AG09309 (cell line): ENCODE measurements at regions not wholly inside any gene's neighbourhood (a gene's known extent, or its start where the extent isn't known, plus 50 kb on each side); places are given as distances from the start of the nearest gene placed in this dataset.

Source experiments
- DNase-seq: peaks from one replicate; pipeline ENCODE4 v3.0.0-alpha.2; 2010; ENCODE audit warnings: low read depth
- H3K4me3 ChIP-seq: 2 replicates; pipeline ENCODE4 v1.5.1; 2011; ENCODE audit warnings: mild to moderate bottlenecking, low read depth, low read length, moderate library complexity; ENCODE audit not compliant: control insufficient read depth
- TF ChIP-seq, protein P1 (sequence below): IDR thresholded peaks from 2 replicates; pipeline ENCODE4 v1.5.1; 2011; ENCODE audit warnings: mild to moderate bottlenecking, low read depth, low read length, inconsistent platforms; ENCODE audit not compliant: insufficient read depth, control insufficient read depth; ENCODE audit errors: missing control alignments

DNA sequence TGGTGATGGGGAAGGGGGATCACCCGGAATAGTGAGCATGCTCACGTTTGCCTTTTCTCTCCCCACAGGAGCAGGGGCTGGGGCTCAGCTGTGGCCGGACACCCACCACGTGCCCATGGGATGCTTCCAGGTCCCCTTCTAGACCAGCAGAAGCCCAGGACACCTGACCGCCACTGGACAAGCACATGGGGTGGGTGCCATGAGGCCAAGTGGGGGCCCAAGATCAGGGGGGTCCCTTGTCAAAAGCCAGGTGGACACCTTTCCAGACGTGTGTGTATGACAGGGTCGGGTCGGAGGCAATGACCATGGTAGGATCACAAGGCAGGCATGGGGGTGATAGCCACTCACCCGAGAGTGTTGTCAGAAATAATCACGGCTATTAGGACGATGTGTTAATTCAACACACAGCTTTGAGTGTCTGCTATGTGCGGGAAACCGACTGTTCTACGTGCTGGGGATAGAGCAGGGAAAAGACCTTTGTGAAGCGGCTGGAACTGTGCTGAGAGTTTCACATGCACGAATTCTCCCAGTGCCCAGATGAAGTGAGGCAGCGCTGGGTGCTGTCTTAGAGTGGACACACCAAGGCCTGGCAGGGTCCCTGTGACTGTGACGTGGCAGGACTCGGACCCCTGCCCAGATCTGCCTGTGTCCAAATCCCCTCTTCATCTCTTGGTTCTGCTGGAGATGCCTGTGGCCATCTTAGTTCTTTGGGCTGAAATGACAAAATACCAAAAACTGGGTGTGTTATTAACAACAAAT, 244.7 kb downstream of the NDUFA10 start:
- no peak overlapping the region for H3K4me3 ChIP-seq
- DNase-seq = no peak
- TF ChIP-seq, protein P1, sequence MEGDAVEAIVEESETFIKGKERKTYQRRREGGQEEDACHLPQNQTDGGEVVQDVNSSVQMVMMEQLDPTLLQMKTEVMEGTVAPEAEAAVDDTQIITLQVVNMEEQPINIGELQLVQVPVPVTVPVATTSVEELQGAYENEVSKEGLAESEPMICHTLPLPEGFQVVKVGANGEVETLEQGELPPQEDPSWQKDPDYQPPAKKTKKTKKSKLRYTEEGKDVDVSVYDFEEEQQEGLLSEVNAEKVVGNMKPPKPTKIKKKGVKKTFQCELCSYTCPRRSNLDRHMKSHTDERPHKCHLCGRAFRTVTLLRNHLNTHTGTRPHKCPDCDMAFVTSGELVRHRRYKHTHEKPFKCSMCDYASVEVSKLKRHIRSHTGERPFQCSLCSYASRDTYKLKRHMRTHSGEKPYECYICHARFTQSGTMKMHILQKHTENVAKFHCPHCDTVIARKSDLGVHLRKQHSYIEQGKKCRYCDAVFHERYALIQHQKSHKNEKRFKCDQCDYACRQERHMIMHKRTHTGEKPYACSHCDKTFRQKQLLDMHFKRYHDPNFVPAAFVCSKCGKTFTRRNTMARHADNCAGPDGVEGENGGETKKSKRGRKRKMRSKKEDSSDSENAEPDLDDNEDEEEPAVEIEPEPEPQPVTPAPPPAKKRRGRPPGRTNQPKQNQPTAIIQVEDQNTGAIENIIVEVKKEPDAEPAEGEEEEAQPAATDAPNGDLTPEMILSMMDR = no peak

DNA sequence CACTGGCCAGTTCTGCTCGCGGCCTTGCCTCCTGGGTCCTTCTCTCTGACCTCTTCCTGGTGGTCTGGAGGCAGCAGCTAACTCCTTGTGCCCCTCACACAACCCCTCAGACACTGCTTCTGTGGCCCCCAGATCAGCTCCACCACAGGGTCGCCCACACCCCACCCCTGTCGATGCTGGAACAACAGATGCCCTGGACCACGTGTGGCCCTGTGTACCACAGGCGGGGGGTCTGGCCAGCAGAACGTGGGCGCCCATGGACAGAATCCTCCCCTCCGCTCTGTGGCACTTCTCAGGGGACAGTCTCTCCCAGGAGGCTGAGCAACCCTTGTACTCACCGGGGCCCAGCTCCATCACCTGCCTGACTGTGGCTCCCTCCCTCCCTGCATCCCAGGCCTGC, 245.6 kb downstream of the NDUFA10 start:
- TF ChIP-seq, protein P1 = no peak
- DNase-seq = no peak
- no peak overlapping the region for H3K4me3 ChIP-seq

DNA sequence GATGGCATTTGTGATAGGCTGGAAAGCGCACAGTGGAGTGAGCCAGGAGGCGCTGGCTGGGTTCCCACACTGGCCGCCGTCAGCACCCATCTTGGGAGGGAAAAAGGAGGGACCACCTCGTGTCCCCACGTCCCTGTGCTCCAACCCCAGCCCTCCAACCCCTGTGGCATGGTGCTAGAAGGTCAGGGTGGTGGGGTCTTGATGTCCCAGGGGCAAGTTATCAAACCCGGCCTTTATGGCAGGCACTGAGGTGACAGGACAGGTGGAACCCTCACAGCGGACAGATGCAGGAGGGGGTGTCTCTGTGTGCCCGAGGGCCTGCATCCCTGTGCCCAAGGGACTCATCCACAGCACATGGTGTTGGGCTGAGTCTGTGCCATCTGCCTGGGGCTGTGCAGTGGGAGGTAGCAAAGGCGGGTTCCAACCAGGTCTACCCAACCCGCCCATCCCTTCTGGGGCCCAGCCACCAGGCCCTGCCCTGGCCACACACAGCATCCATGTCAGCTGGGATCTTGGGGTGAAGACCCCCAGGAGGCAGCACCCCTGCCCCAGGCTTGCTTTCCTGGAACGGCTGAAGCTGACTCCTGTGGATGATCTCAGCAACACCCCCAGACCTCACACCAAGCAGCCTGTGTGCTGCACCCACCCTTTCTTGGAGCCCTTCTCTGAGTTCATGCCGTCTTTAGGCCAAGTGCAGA, 246.1 kb downstream of the NDUFA10 start:
- H3K4me3 ChIP-seq = no peak overlapping the region
- DNase-seq = no peak
- TF ChIP-seq, protein P1 = no peak

DNA sequence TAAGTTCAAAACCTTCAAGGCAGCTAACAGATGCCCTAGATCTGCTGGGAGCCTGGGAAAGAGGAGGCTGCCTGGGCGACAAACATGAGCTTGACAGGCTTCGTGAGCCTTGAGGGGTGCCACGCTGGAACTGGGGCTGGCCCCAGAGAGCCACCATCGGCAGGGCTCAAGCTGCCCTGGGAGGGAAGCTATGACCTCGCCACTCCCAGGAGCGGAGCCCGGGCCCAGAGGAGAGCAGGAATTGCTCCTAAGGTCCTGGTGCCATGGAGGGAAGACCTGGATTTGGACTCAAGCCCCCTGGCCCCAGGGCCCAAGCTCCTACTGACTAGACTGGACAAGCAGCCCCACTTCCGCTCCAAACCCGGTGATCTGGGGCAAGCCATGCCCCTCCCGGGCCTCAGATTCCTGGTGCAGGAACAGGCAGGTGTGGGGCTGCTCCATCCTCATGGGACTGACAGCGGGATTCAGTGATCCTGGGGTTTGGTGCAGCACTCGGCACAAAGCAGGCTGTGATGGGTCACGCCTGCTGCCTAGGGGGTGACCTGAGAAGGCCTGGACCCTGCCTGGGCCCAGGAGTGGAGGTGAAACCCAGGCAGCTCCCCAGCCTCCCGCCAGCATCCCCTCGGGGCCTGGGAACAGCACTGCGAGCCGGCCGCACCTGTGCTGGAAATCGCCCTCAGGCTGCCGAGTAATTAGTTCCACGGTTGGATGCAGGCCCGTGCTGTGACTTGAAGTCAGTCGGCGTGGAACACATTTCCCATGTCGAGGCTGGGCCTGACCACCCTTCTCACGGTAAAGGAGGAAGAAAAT, 246.9 kb downstream of the NDUFA10 start:
- DNase-seq = no peak
- TF ChIP-seq, protein P1 = no peak
- no peak overlapping the region for H3K4me3 ChIP-seq

DNA sequence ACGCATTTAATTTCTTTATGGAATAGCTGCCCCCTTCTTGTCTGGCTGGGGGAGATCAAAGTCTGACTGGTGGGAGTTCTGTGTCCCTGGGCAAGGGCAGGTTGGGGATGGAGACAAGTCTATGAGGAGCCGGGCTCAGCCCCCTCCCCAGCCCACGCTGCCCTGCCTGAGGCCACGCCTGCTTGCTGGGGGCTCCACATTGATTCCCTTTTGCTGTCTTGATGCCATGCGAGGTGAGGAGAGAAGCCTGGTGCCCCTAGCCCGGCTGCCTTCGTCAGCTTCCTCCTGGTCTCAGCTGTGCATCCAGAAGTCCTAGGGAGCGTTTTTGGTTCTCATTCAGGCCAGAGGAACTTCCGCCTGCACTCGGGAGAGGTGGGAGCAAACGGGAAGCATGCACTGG, 247.9 kb downstream of the NDUFA10 start:
- no peak for DNase-seq
- TF ChIP-seq, protein P1 = no peak
- H3K4me3 ChIP-seq = no peak overlapping the region

DNA sequence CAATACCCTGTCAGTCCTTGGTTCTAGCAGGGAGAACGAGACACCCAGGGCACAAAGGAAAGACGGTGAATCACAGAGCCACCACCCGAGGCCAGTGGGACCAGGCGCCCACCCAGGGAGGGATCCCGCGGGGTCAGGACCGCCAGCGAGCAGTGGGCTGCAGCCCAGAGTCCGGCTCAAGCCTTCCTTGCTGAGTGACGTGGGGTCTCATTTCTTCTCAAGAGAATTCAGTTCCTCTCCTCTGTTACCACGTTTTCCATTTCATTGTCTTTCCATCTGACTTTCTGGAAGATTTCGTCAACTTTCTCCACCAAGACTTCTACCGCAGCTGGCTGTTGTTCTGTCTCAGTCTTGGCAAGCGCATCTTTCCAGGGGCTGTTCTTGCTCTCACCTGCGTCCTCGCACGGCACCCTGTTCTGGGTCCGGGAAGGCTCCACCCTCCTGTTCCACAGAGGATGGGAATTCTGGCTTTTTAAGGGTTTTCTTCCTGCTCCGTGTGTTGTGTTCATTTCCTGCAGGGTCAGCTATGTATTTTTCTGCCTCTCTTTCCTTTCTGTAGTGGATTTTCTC, 248.6 kb downstream of the NDUFA10 start:
- TF ChIP-seq, protein P1 = no peak
- no peak for DNase-seq
- H3K4me3 ChIP-seq = no peak overlapping the region
